Gastroesophageal sphincter (tissue), 4 donors: ENCODE measurements at regions not wholly inside any gene's neighbourhood (a gene's known extent, or its start where the extent isn't known, plus 50 kb on each side); places are given as distances from the start of the nearest gene placed in this dataset.

Experiments
- ATAC-seq: fragments of 150-250 bp; one replicate; pipeline ENCODE4 v1.9.1; 2016; ENCODE audit warnings: mild to moderate bottlenecking, moderate library complexity
- H3K27ac ChIP-seq, 4 donors: fragments of 200-600 bp; sonication (generic) in 3 of 4; 1 replicate in 3 of 4; 2 replicates in 1 of 4; pipeline ENCODE4 v1.5.1; 2016 to 2019
- H3K27me3 ChIP-seq: fragments of 200-600 bp; sonication (generic); one replicate; pipeline ENCODE4 v1.5.1; 2019
- H3K36me3 ChIP-seq, 2 donors: fragments of 200-600 bp; sonication (generic); one replicate each; pipeline ENCODE4 v1.5.1; 2019; ENCODE audit warnings: control low read depth in 1 of 2
- H3K4me1 ChIP-seq, 3 donors: fragments of 200-600 bp; sonication (generic); 1 replicate in 2 of 3; 2 replicates in 1 of 3; pipeline ENCODE4 v1.5.1; 2016 to 2019; ENCODE audit warnings: control low read depth in 2 of 3
- H3K4me3 ChIP-seq, 2 donors: fragments of 200-600 bp; sonication (generic); one replicate each; pipeline ENCODE4 v1.5.1; 2019; ENCODE audit warnings: mild to moderate bottlenecking in 1 of 2, moderate library complexity in 1 of 2
- H3K9me3 ChIP-seq, 3 donors: fragments of 200-600 bp; sonication (generic); one replicate each; pipeline ENCODE4 v1.5.1; 2017 to 2019; ENCODE audit warnings: control low read depth in 2 of 3
- CTCF ChIP-seq, 4 experiments: fragments of 200-600 bp in 2 of 4; fragments of 450-650 bp in 2 of 4; sonication (generic) in 1 of 4; IDR thresholded peaks; one replicate each; pipeline ENCODE4 v1.5.1; 2017 to 2019; ENCODE audit warnings: antibody characterized with exemption in 4 of 4, mild to moderate bottlenecking in 2 of 4, moderate library complexity in 2 of 4
- EP300 ChIP-seq: sonication (generic); formaldehyde crosslinking; IDR thresholded peaks from one replicate; pipeline ENCODE4 v1.6.1; 2017; ENCODE audit warnings: antibody characterized with exemption, mild to moderate bottlenecking
- POLR2A ChIP-seq, 2 donors: fragments of 450-650 bp; IDR thresholded peaks; one replicate each; pipeline ENCODE4 v1.6.1; 2017; ENCODE audit warnings: antibody characterized with exemption in 2 of 2, mild to moderate bottlenecking in 2 of 2, moderate library complexity in 1 of 2
- POLR2AphosphoS5 ChIP-seq: sonication (generic); formaldehyde crosslinking; IDR thresholded peaks from one replicate; pipeline ENCODE4 v1.6.1; 2017; ENCODE audit warnings: antibody characterized with exemption
- WGBS, 2 donors: methylation state at CpG; one replicate each; pipeline ENCODE4 v1.1.5; 2018; ENCODE audit warnings: low coverage in 1 of 2; 5-methylcytosine and 5-hydroxymethylcytosine counted together

- TF ChIP-seq POLR2AphosphoS5 (no peak), EP300 (no peak), POLR2A (IDR thresholded peaks at IDR 0.05) (no peak), CTCF (IDR thresholded peaks at IDR 0.05) (no peak)
- Histone ChIP-seq H3K4me1 (peaks cover 0 to 23% (median 5%) of the 10 kb centered on the region in 3 donors), H3K9me3 (no peaks in the 10 kb centered on the region), H3K27me3 (peaks cover 17% of the 10 kb centered on the region), H3K27ac (no peak overlapping the region), H3K4me3 (no peak overlapping the region), H3K36me3 (no peaks in the 10 kb centered on the region)
- ATAC-seq, result no peak
- WGBS, 2 donors, result 82 to 93% methylated on average over 7 of the region's 7 CpGs
These were observed 100.6 kb downstream of the LIPG start for GRCh38 chr18:49662506-49662905.

GRCh38 chr18:49658823-49659404 lies 97.1 kb downstream of the LIPG start:
- no peak for ATAC-seq
- TF ChIP-seq POLR2AphosphoS5, result no peak
- TF ChIP-seq CTCF (IDR thresholded peaks at IDR 0.05), result no peak
- TF ChIP-seq POLR2A (IDR thresholded peaks at IDR 0.05), result no peak
- no peak for TF ChIP-seq EP300
- Histone ChIP-seq H3K27me3 (no peaks in the 10 kb centered on the region), H3K9me3 (no peaks in the 10 kb centered on the region), H3K4me3 (no peak overlapping the region), H3K4me1 (peaks cover 0 to 10% (median under 1%) of the 10 kb centered on the region in 3 donors), H3K27ac (no peak overlapping the region), H3K36me3 (no peaks in the 10 kb centered on the region)
- WGBS, 2 donors, result 54 to 80% methylated on average over 4 to 5 of the region's 6 CpGs

DNA sequence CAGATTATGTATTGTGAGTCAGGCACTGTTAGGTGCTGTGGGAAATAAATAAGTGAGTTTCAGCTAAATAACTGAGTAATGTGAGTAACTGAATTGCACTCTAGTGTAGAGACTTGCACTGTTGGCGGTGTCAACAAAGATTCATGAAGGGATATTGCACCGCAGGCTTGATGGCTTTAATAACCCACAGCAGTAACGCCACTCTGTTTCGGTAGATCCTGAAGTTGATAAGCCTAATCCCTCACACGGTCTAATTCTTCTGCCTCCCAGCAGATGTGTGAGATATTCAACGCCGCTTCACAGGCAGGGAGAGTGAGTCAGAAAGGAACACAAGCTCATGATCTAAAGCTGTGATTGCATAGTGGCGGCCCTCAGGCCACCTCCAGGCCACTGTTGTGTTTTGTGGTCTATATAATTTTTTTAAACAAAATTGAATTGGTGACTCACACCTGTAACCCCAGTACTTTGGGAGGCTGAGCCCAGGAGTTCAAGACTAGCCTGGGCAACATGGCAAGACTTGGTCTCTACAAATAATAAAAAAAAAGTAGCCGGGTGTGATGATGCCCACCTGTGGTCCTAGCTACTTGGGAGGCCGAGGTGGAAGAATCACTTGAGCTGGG lies 94.3 kb downstream of the LIPG start:
- 76 to 100% methylated on average over 7 to 10 of the region's 10 CpGs for WGBS, 2 donors

DNA sequence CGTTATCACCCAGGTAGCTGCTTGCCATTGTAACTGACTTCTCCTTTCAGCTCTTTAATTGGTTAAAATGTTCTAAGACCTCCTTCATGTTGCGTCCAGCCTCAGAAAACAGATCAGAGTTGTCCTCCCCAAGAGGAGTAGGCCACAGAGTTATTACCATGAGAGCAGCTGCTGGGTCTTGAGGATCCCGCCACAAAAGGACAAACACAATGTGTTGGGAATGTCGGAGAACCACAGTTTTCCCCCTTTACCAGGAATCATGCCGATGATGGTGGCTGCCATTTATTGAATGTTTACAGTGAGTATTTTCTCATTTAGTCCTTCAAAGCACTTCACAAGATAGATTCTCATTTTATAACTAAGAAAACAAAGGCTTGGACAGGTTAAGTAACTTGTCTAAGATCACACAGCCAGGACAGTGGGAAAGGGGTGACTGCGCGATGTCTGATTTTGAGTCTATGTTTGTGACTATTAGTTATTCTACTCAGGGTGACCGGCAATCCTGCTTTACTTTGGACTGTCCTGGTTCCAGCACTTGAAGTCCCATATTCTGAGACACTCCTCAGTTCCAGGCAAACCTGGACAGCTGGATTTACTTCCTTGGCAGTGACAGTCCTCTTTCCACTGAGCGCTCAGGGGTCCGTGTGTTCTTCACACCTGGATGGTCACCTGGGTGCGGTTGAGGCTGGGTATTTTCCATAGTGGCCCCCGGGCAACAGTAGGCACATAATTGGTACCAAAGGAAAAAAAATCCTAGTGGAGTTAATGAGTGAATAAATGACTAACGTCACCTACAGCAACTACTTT lies 93.6 kb downstream of the LIPG start:
- H3K36me3 ChIP-seq, result no peaks in the 10 kb centered on the region

More for the DNA sequence above, 94.3 kb downstream of the LIPG start:
- H3K9me3 ChIP-seq, result no peaks in the 10 kb centered on the region
- H3K27me3 ChIP-seq, result no peaks in the 10 kb centered on the region
- H3K27ac ChIP-seq, result no peak overlapping the region
- H3K4me1 ChIP-seq, result peaks cover 0 to 15% (median 0%) of the 10 kb centered on the region in 3 donors
- no peaks in the 10 kb centered on the region for H3K36me3 ChIP-seq
- no peak for ATAC-seq
- TF ChIP-seq CTCF (IDR thresholded peaks at IDR 0.05), result no peak
- no peak for TF ChIP-seq POLR2AphosphoS5
- no peak for TF ChIP-seq POLR2A (IDR thresholded peaks at IDR 0.05)
- no peak for TF ChIP-seq EP300
- no peak overlapping the region for H3K4me3 ChIP-seq

More for the DNA sequence above, 93.6 kb downstream of the LIPG start:
- Histone ChIP-seq H3K27ac (no peak overlapping the region), H3K4me3 (no peak overlapping the region), H3K27me3 (no peaks in the 10 kb centered on the region), H3K9me3 (no peaks in the 10 kb centered on the region), H3K4me1 (peaks cover 0 to 15% (median 0%) of the 10 kb centered on the region in 3 donors)
- TF ChIP-seq POLR2AphosphoS5 (no peak), CTCF (IDR thresholded peaks at IDR 0.05) (no peak), POLR2A (IDR thresholded peaks at IDR 0.05) (no peak), EP300 (no peak)
- no peak for ATAC-seq
- WGBS, 2 donors, result 91 to 95% methylated on average over 4 to 8 of the region's 13 CpGs
